Tibial artery (tissue), 4 donors: ENCODE measurements at regions not wholly inside any gene's neighbourhood (a gene's known extent, or its start where the extent isn't known, plus 50 kb on each side); places are given as distances from the start of the nearest gene placed in this dataset.

Experiments
- DNase-seq, 2 donors: peaks; one replicate each; pipeline ENCODE4 v3.0.0-alpha.2; 2019
- H3K27ac ChIP-seq, 2 donors: fragments of 200-600 bp; sonication (generic) in 1 of 2; 1 replicate in 1 of 2; 2 replicates in 1 of 2; pipeline ENCODE4 v1.5.1; 2018 to 2019; ENCODE audit warnings: mild to moderate bottlenecking in 1 of 2
- H3K27me3 ChIP-seq, 2 donors: fragments of 200-600 bp; sonication (generic) in 1 of 2; one replicate each; pipeline versions ENCODE4 v1.5.1 to v1.6.0; 2016 to 2019
- H3K36me3 ChIP-seq, 3 donors: fragments of 200-600 bp; sonication (generic) in 2 of 3; one replicate each; pipeline ENCODE4 v1.5.1; 2016 to 2019; ENCODE audit warnings: mild to moderate bottlenecking in 2 of 3
- H3K4me1 ChIP-seq, 4 donors: fragments of 200-600 bp; sonication (generic) in 2 of 4; 1 replicate in 3 of 4; 2 replicates in 1 of 4; pipeline ENCODE4 v1.5.1; 2016 to 2019
- H3K4me3 ChIP-seq, 2 donors: fragments of 200-600 bp; sonication (generic) in 1 of 2; 1 replicate in 1 of 2; 2 replicates in 1 of 2; pipeline ENCODE4 v1.5.1; 2018 to 2019; ENCODE audit warnings: mild to moderate bottlenecking in 2 of 2
- H3K9me3 ChIP-seq, 3 donors: fragments of 200-600 bp; sonication (generic) in 1 of 3; one replicate each; pipeline ENCODE4 v1.5.1; 2016 to 2019
- intact Hi-C: fragments of 100-400 bp; cut with DNase I; formaldehyde crosslinking; loops from one replicate; pipeline ENCODE4 v1.15.0; 2023; ENCODE audit warnings: low total_unique reads
- TF ChIP-seq, protein P1 (sequence below), 2 experiments: fragments of 200-600 bp in 1 of 2; fragments of 450-650 bp in 1 of 2; IDR thresholded peaks; one replicate each; pipeline ENCODE4 v1.5.1; 2017 to 2019; ENCODE audit warnings: antibody characterized with exemption in 2 of 2, mild to moderate bottlenecking in 1 of 2, moderate library complexity in 1 of 2

DNA sequence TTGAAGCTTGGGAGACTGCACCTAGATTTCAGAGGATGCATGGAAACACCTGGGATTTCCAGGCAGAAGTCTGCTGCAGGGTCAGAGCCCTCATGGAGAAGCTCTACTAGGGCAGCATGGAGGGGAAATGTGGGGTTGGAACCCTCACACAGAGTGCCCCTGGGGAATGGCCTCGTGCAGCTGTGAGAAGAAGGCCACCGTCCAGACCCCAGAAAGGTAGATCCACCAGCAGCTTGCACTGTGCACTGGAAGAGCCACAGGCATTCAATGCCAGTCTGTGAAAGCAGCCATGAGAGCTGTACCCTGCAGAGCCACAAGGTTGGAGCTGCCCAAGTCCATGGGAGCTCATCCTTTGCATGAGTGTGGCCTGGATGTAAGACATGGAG, 285.3 kb upstream of the FAM174A start:
- Histone ChIP-seq H3K36me3 (no peaks in the 10 kb centered on the region), H3K27me3 (no peaks in the 10 kb centered on the region), H3K4me3 (no peak overlapping the region), H3K4me1 (no peaks in the 10 kb centered on the region), H3K9me3 (no peaks in the 10 kb centered on the region), H3K27ac (no peak overlapping the region)
- DNase-seq: no peak
- TF ChIP-seq, protein P1, sequence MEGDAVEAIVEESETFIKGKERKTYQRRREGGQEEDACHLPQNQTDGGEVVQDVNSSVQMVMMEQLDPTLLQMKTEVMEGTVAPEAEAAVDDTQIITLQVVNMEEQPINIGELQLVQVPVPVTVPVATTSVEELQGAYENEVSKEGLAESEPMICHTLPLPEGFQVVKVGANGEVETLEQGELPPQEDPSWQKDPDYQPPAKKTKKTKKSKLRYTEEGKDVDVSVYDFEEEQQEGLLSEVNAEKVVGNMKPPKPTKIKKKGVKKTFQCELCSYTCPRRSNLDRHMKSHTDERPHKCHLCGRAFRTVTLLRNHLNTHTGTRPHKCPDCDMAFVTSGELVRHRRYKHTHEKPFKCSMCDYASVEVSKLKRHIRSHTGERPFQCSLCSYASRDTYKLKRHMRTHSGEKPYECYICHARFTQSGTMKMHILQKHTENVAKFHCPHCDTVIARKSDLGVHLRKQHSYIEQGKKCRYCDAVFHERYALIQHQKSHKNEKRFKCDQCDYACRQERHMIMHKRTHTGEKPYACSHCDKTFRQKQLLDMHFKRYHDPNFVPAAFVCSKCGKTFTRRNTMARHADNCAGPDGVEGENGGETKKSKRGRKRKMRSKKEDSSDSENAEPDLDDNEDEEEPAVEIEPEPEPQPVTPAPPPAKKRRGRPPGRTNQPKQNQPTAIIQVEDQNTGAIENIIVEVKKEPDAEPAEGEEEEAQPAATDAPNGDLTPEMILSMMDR (IDR thresholded peaks at IDR 0.05): no peak
- intact Hi-C loops: no loop called here

DNA sequence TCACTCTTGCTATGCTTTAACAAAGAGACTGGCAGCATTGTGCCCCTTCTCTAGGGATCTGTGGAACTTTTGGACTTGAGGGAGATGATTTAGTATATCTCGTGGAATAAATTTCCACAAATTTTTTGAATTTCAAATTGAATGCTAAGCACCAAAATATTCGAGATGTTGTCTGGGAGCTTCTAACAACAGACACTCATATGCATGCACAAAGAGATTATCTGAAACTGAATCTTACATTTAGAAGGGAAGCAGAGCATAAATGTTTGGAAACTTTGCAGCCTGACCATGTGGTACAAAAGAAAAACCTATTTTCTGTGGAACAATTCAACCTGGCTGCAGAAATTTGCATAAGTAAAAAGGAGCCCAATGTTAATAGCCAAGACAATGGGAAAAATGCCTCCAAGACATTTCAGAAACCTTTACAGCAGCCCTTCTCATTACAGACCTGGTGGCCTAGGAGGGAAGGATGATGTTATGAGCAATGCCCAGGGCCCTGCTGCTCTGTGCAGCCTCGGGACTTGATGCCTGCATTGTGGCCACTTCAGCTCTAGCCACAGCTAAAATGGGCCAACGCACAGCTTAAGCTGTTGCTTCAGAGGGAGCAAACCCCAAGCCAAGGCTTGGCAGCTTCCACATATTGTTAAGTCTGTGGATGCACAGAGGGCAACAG, 285.8 kb upstream of the FAM174A start:
- TF ChIP-seq, protein P1 (IDR thresholded peaks at IDR 0.05): no peak
- H3K4me3 ChIP-seq: no peak overlapping the region
- intact Hi-C loops: no loop called here
- DNase-seq: no peak
- H3K27ac ChIP-seq: no peak overlapping the region
- H3K4me1 ChIP-seq: no peaks in the 10 kb centered on the region
- H3K9me3 ChIP-seq: no peaks in the 10 kb centered on the region
- H3K36me3 ChIP-seq: no peaks in the 10 kb centered on the region
- H3K27me3 ChIP-seq: no peaks in the 10 kb centered on the region

DNA sequence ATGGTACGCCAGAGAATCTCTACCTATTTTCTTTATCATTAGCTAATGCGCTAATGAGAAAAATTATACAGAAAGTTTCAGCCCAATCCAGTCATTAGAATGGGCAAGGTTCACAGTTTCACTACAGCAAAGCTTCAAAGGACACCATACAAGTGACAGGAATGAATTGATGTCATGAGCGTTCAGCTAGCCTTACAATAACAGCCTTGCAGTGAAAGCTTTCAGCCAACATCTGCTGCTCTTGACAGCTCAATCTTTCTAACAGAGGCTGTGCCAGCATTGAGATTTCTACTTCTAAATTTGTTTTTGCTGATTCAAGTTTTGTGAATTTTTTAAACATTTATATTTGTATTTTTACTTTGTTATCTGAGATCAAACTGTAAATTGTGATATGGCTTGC, 302.4 kb upstream of the FAM174A start:
- TF ChIP-seq, protein P1 (IDR thresholded peaks at IDR 0.05): no peak
- peaks cover 0 to 6% (median 0%) of the 10 kb centered on the region in 3 donors for H3K9me3 ChIP-seq

DNA sequence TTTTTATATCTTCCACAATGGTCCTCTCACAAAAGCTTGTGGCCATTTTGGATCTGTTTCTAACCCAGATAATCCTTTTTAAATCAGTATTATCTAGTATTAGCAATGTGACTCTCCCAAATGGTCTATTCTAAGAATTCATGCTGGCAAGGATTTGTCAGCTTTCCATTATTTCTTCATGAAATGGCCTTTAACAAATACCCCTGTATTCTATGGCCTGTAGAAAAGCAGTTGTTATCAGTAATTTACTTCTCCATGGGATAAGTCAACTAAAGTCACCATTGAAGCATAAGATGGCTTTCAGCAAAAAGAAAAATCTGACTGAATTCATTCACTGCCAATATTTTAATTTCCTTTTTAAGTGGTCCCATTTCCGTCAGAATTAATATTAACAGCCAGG, 346.4 kb upstream of the FAM174A start:
- intact Hi-C loops: no loop called here

More for the DNA sequence above, 302.4 kb upstream of the FAM174A start:
- Histone ChIP-seq H3K4me3 (no peak overlapping the region), H3K36me3 (no peaks in the 10 kb centered on the region), H3K27ac (no peak overlapping the region), H3K27me3 (no peaks in the 10 kb centered on the region), H3K4me1 (no peaks in the 10 kb centered on the region)
- no peak for DNase-seq
- intact Hi-C loops: no loop called here

DNA sequence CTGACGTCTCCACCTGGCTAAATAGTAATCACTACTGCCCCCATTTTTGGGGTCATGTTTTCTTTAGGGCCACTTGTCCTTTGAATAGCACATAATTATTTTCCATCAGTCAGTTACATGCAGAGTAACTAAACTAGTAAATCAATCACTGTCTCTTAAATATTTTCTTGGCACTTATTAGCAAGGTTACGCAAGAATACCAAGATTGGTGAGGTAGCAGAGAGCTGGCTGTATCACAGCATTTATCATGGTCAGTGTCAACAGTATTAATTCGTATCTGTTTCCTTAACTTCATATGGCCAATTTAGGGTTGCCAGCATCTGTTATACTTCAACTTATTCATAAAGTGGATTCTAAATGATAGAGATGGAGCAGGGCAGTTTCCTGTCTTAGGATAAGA, 346.8 kb upstream of the FAM174A start:
- no peak overlapping the region for H3K4me3 ChIP-seq
- H3K27ac ChIP-seq: no peak overlapping the region
- DNase-seq: no peak
- intact Hi-C loops: no loop called here
- H3K27me3 ChIP-seq: no peaks in the 10 kb centered on the region
- H3K36me3 ChIP-seq: no peaks in the 10 kb centered on the region
- TF ChIP-seq, protein P1 (IDR thresholded peaks at IDR 0.05): no peak
- H3K9me3 ChIP-seq: no peaks in the 10 kb centered on the region
- no peaks in the 10 kb centered on the region for H3K4me1 ChIP-seq

More for the DNA sequence above, 346.4 kb upstream of the FAM174A start:
- H3K9me3 ChIP-seq: no peaks in the 10 kb centered on the region
- H3K36me3 ChIP-seq: no peaks in the 10 kb centered on the region
- H3K27me3 ChIP-seq: no peaks in the 10 kb centered on the region
- DNase-seq: no peak
- no peak overlapping the region for H3K4me3 ChIP-seq
- TF ChIP-seq, protein P1 (IDR thresholded peaks at IDR 0.05): no peak
- H3K4me1 ChIP-seq: no peaks in the 10 kb centered on the region
- H3K27ac ChIP-seq: no peak overlapping the region

DNA sequence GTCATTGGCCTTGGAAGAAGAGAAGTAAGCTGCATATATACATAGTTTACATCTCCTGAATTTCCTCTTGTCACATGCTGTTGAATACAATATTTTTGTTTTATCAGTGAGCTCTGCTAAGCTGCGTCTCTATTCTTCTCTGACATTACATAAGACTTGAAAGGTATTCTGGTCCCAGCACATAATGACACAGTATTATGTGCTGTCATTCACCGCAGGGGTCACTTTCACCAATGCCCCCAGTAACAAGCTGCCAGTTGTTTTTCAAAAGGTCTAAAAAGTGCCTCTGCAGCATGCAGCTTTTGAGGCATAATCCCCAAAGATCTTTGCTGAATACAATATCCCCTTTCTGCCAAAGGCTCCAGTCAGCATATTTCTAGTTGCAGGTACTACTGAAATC, 349.0 kb upstream of the FAM174A start:
- H3K27me3 ChIP-seq: no peaks in the 10 kb centered on the region
- no peak for DNase-seq
- no peaks in the 10 kb centered on the region for H3K4me1 ChIP-seq
- no peaks in the 10 kb centered on the region for H3K36me3 ChIP-seq
- H3K4me3 ChIP-seq: no peak overlapping the region
- no peak overlapping the region for H3K27ac ChIP-seq
- TF ChIP-seq, protein P1 (IDR thresholded peaks at IDR 0.05): no peak
- intact Hi-C loops: no loop called here
- no peaks in the 10 kb centered on the region for H3K9me3 ChIP-seq
